OCI-LY1 (cell line): ENCODE measurements at regions not wholly inside any gene's neighbourhood (a gene's known extent, or its start where the extent isn't known, plus 50 kb on each side); places are given as distances from the start of the nearest gene placed in this dataset.

ENCODE experiments used
- CTCF ChIP-seq: fragments of 200-600 bp; sonication (generic), shearing (Covaris generic); IDR thresholded peaks from 2 replicates; pipeline ENCODE4 v1.5.1; 2017; ENCODE audit warnings: mild to moderate bottlenecking, antibody characterized with exemption, low read length, moderate library complexity, mixed read lengths
- EZH2 ChIP-seq: fragments of 200-600 bp; sonication (generic), shearing (Covaris generic); IDR thresholded peaks from 2 replicates; pipeline ENCODE4 v1.8.0; 2017; ENCODE audit warnings: borderline replicate concordance, mixed run types, mild to moderate bottlenecking, antibody characterized with exemption, low read length, moderate library complexity, mixed read lengths

- TF ChIP-seq CTCF (no peak), EZH2 (no peak)
These were observed 886.0 kb upstream of the FBXO33 start for GRCh38 chr14:40318211-40318719.
